Lung (tissue), 11 donors: ENCODE measurements at regions not wholly inside any gene's neighbourhood (a gene's known extent, or its start where the extent isn't known, plus 50 kb on each side); places are given as distances from the start of the nearest gene placed in this dataset.

Source experiments
- ATAC-seq: fragments of 200-7000 bp; cut with Tn5 transposase; one replicate; pipeline ENCODE4 v1.9.1; 2020; ENCODE audit warnings: moderate number of reproducible peaks; ENCODE audit not compliant: insufficient read depth, low FRiP score
- DNase-seq, 3 donors: peaks; one replicate each; pipeline ENCODE4 v3.0.0-alpha.2; 2013 to 2017
- H3K27ac ChIP-seq, 2 donors: one replicate each; pipeline ENCODE4 v1.5.1; 2013; ENCODE audit warnings: mild to moderate bottlenecking in 2 of 2, moderate library complexity in 2 of 2, control low read depth in 1 of 2, inconsistent platforms in 1 of 2, low read depth in 1 of 2, low read length in 1 of 2
- H3K27me3 ChIP-seq, 3 donors: one replicate each; pipeline ENCODE4 v1.5.1; 2013; ENCODE audit warnings: low read length in 2 of 3; ENCODE audit not compliant: control insufficient read depth in 3 of 3, insufficient read depth in 3 of 3
- H3K36me3 ChIP-seq, 4 donors: one replicate each; pipeline ENCODE4 v1.5.1; 2013; ENCODE audit warnings: low read length in 4 of 4, mild to moderate bottlenecking in 1 of 4, moderate library complexity in 1 of 4; ENCODE audit not compliant: control insufficient read depth in 4 of 4, insufficient read depth in 4 of 4
- H3K4me1 ChIP-seq, 5 donors: one replicate each; pipeline ENCODE4 v1.5.1; 2013; ENCODE audit warnings: low read length in 5 of 5, mild to moderate bottlenecking in 2 of 5, moderate library complexity in 1 of 5; ENCODE audit not compliant: control insufficient read depth in 5 of 5, insufficient read depth in 5 of 5
- H3K4me3 ChIP-seq: one replicate; pipeline ENCODE4 v1.5.1; 2013; ENCODE audit warnings: mild to moderate bottlenecking, control low read depth, moderate library complexity
- H3K9ac ChIP-seq, 2 donors: one replicate each; pipeline ENCODE4 v1.5.1; 2013; ENCODE audit warnings: low read length in 2 of 2, control low read depth in 1 of 2; ENCODE audit not compliant: insufficient read depth in 1 of 2
- H3K9me3 ChIP-seq, 4 donors: one replicate each; pipeline ENCODE4 v1.5.1; 2013; ENCODE audit warnings: low read length in 3 of 4, mild to moderate bottlenecking in 1 of 4, moderate library complexity in 1 of 4; ENCODE audit not compliant: control insufficient read depth in 4 of 4, insufficient read depth in 3 of 4
- WGBS, 2 donors: extraction: QIAGEN DNeasy Blood & Tissue Kit; methylation state at CpG; one replicate each; pipeline ENCODE4 v1.1.7; 2013; 5-methylcytosine and 5-hydroxymethylcytosine counted together
- TF ChIP-seq, protein P1 (sequence below): IDR thresholded peaks from 2 replicates; pipeline ENCODE4 v1.5.1; 2012; ENCODE audit warnings: mild to moderate bottlenecking; ENCODE audit errors: control extremely low read depth, extremely low read depth
- donor health status: control.
- donor health status: control.
- donor health status: Bipolar disorder and iron deficiency.
- donor health status: healthy.
- donor health status: DM: yes; HTN: yes; CAD: no.

GRCh38 chr5:100641833-100642232 is 106.7 kb downstream of the FAM174A start:
- Histone ChIP-seq H3K36me3 (no peaks in the 10 kb centered on the region), H3K9ac (no peak overlapping the region), H3K4me3 (no peak overlapping the region), H3K27ac (no peak overlapping the region), H3K27me3 (no peaks in the 10 kb centered on the region), H3K4me1 (no peaks in the 10 kb centered on the region), H3K9me3 (peaks cover 0 to 2% (median 0%) of the 10 kb centered on the region in 4 donors)
- TF ChIP-seq, protein P1, sequence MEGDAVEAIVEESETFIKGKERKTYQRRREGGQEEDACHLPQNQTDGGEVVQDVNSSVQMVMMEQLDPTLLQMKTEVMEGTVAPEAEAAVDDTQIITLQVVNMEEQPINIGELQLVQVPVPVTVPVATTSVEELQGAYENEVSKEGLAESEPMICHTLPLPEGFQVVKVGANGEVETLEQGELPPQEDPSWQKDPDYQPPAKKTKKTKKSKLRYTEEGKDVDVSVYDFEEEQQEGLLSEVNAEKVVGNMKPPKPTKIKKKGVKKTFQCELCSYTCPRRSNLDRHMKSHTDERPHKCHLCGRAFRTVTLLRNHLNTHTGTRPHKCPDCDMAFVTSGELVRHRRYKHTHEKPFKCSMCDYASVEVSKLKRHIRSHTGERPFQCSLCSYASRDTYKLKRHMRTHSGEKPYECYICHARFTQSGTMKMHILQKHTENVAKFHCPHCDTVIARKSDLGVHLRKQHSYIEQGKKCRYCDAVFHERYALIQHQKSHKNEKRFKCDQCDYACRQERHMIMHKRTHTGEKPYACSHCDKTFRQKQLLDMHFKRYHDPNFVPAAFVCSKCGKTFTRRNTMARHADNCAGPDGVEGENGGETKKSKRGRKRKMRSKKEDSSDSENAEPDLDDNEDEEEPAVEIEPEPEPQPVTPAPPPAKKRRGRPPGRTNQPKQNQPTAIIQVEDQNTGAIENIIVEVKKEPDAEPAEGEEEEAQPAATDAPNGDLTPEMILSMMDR: no peak
- 66 to 79% methylated on average over 4 of the region's 4 CpGs for WGBS, 2 donors
- no peak for ATAC-seq
- DNase-seq: no peak

DNA sequence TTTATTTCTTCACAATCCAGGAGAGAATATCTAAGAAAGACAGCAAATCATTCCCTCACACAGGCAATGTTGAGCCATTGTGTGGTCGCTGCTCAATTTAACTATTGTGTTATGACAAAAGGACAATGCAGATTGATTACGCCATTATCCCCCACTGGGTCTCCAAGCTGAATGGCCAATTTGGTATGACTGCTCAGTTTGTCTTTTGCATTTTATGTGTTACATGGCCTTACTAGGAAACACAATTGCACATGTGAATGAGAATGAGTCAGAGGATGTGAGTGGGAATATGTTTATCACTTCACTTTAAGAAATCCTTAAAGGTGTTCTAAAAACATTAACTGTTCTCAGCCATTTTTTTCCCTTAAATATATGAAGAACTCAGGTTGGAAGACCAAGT is 108.3 kb downstream of the FAM174A start:
- Histone ChIP-seq H3K27ac (no peak overlapping the region), H3K9ac (no peak overlapping the region), H3K4me1 (no peaks in the 10 kb centered on the region), H3K27me3 (no peaks in the 10 kb centered on the region), H3K4me3 (no peak overlapping the region), H3K36me3 (no peaks in the 10 kb centered on the region), H3K9me3 (peaks cover 0 to 2% (median 0%) of the 10 kb centered on the region in 4 donors)
- ATAC-seq (no peak), DNase-seq (no peak)
- TF ChIP-seq, protein P1: no peak
- WGBS, 2 donors: 88 to 89% methylated on average over 2 of the region's 2 CpGs

DNA sequence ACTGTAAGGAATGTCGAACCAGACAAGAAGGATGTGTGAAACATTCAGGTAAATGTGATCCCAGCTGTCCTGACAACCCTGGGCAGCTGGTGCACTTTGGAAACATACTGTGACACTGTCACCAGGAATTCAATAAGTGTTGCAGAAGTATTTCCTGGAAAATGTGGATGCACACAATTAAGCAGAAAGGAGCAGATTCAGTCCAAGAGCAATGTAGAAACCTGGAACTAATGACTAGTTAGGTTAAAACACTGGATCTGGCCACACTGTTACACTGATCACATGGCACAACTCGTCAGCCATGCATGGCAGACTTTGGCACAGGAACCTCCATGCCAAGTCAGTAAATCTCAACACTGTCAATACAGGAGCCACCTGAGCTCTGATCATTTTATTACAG is 109.0 kb downstream of the FAM174A start:
- DNase-seq (no peak), ATAC-seq (no peak)
- 83 to 91% methylated on average over 2 of the region's 2 CpGs for WGBS, 2 donors
- peaks cover 0 to 2% (median 0%) of the 10 kb centered on the region in 4 donors for H3K9me3 ChIP-seq
- H3K9ac ChIP-seq: no peak overlapping the region
- no peaks in the 10 kb centered on the region for H3K4me1 ChIP-seq
- H3K36me3 ChIP-seq: no peaks in the 10 kb centered on the region
- H3K27me3 ChIP-seq: no peaks in the 10 kb centered on the region
- no peak overlapping the region for H3K27ac ChIP-seq
- no peak overlapping the region for H3K4me3 ChIP-seq
- TF ChIP-seq, protein P1: no peak

DNA sequence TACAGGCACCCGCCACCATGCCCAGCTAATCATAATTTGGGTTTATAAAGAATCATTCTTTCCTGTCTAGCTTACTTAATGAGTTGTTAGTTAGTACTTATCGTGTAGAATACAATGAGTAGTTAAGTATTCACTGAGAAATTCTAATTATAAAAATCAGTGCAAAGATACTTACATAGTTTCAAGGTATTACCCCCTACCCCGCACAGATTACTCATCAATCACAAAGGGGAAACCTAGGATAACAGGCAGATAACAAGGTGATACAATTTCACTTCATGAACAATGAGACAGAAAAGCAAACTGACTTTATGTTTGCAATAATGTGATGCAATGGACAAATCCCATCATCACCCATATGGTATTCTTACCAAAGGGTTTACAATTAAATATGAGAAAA is 109.6 kb downstream of the FAM174A start:
- Histone ChIP-seq H3K9ac (no peak overlapping the region), H3K4me3 (no peak overlapping the region), H3K9me3 (peaks cover 0 to 2% (median 0%) of the 10 kb centered on the region in 4 donors), H3K27ac (no peak overlapping the region), H3K4me1 (no peaks in the 10 kb centered on the region), H3K27me3 (no peaks in the 10 kb centered on the region), H3K36me3 (no peaks in the 10 kb centered on the region)
- DNase-seq (no peak), ATAC-seq (no peak)
- 85 to 88% methylated on average over 3 of the region's 3 CpGs for WGBS, 2 donors
- TF ChIP-seq, protein P1: no peak
